EH (cell line): ENCODE measurements at regions not wholly inside any gene's neighbourhood (a gene's known extent, or its start where the extent isn't known, plus 50 kb on each side); places are given as distances from the start of the nearest gene placed in this dataset.

ENCODE experiments used
- DNase-seq: peaks from one replicate; pipeline ENCODE4 v3.0.0-alpha.2; 2015; ENCODE audit warnings: low read depth

GRCh38 chr9:105828171-105828570 lies 133.8 kb downstream of the TMEM38B start:
- no peak for DNase-seq

GRCh38 chr9:105828596-105829213 lies 134.4 kb downstream of the TMEM38B start:
- DNase-seq = no peak

GRCh38 chr9:105830461-105830860 lies 136.1 kb downstream of the TMEM38B start:
- DNase-seq = no peak

GRCh38 chr9:105832096-105832710 lies 137.9 kb downstream of the TMEM38B start:
- peak; percentile 10 for DNase-seq

GRCh38 chr9:105833271-105833975 lies 139.1 kb downstream of the TMEM38B start:
- peak; percentile 3 for DNase-seq

- DNase-seq = no peak
Measured at GRCh38 chr9:105834404-105834803, 140.1 kb downstream of the TMEM38B start.

GRCh38 chr9:105835721-105836120 lies 141.4 kb downstream of the TMEM38B start:
- no peak for DNase-seq

- DNase-seq = no peak
Measured at GRCh38 chr9:105836936-105837660, 142.8 kb downstream of the TMEM38B start.

GRCh38 chr9:105841562-105841961 lies 147.2 kb downstream of the TMEM38B start:
- no peak for DNase-seq

- DNase-seq = peak; percentile 33
Measured at GRCh38 chr9:105842023-105842644, 147.8 kb downstream of the TMEM38B start.

- no peak for DNase-seq
Measured at GRCh38 chr9:105846825-105847224, 152.5 kb downstream of the TMEM38B start.

- DNase-seq = no peak
Measured at GRCh38 chr9:105850852-105851500, 156.6 kb downstream of the TMEM38B start.

GRCh38 chr9:105854026-105854782 lies 159.9 kb downstream of the TMEM38B start:
- peak; percentile 2 for DNase-seq

GRCh38 chr9:105854783-105855724 lies 160.7 kb downstream of the TMEM38B start:
- no peak for DNase-seq

- no peak for DNase-seq
Measured at GRCh38 chr9:105855987-105856386, 161.6 kb downstream of the TMEM38B start.

GRCh38 chr9:105858006-105858690 lies 163.8 kb downstream of the TMEM38B start:
- DNase-seq = no peak

- DNase-seq = no peak
Measured at GRCh38 chr9:105858877-105859276, 164.5 kb downstream of the TMEM38B start.

- DNase-seq = no peak
Measured at GRCh38 chr9:105859428-105860091, 165.2 kb downstream of the TMEM38B start.

GRCh38 chr9:105860516-105860915 lies 166.2 kb downstream of the TMEM38B start:
- DNase-seq = no peak
